GM12874 (cell line): ENCODE measurements at regions not wholly inside any gene's neighbourhood (a gene's known extent, or its start where the extent isn't known, plus 50 kb on each side); places are given as distances from the start of the nearest gene placed in this dataset.

Source experiments
- TF ChIP-seq, protein P1 (sequence below): IDR thresholded peaks from 2 replicates; pipeline ENCODE4 v1.5.1; 2011; ENCODE audit warnings: low read depth, mild to moderate bottlenecking, control low read depth, low read length, moderate library complexity; ENCODE audit not compliant: insufficient read depth

DNA sequence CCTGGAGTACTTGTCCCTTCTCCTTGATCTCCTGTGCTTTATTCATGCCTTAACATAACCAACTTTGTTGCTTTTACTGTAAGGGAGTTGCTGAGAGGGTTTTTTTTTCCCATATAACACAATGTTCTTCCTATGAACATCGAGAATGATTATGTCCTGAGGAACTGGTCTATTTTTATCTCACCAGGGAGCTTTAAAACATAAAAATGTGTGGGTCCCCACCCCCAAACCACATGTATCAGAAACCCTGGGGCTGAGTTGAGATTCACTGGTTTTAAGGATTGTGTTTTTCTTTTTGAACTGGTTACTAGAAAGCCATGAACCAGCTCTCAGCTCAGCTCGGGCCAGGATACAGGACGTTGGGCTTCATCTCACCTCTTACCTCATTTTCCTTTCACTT, 118.5 kb upstream of the JAG1 start:
- TF ChIP-seq, protein P1, sequence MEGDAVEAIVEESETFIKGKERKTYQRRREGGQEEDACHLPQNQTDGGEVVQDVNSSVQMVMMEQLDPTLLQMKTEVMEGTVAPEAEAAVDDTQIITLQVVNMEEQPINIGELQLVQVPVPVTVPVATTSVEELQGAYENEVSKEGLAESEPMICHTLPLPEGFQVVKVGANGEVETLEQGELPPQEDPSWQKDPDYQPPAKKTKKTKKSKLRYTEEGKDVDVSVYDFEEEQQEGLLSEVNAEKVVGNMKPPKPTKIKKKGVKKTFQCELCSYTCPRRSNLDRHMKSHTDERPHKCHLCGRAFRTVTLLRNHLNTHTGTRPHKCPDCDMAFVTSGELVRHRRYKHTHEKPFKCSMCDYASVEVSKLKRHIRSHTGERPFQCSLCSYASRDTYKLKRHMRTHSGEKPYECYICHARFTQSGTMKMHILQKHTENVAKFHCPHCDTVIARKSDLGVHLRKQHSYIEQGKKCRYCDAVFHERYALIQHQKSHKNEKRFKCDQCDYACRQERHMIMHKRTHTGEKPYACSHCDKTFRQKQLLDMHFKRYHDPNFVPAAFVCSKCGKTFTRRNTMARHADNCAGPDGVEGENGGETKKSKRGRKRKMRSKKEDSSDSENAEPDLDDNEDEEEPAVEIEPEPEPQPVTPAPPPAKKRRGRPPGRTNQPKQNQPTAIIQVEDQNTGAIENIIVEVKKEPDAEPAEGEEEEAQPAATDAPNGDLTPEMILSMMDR = no peak

DNA sequence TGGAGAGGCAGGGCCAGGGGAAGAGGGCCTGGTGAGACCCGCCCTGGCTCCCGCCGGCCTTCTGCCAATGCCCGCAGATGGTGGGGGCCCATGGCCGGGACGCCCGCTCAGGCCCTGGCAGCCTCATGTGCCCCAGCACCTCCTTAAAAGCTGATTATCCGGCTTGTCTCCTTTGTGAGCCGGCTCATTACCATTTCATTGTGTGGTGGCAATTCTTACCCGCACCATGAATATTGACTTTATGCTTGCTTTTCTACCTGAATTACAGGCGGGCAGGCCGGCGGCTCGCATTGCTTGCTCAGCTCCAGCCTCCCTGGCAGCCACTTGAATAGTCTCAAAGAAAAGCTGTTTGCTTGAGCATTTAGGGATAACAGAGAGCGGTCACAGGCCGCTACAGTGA, 120.0 kb upstream of the JAG1 start:
- TF ChIP-seq, protein P1 = no peak

DNA sequence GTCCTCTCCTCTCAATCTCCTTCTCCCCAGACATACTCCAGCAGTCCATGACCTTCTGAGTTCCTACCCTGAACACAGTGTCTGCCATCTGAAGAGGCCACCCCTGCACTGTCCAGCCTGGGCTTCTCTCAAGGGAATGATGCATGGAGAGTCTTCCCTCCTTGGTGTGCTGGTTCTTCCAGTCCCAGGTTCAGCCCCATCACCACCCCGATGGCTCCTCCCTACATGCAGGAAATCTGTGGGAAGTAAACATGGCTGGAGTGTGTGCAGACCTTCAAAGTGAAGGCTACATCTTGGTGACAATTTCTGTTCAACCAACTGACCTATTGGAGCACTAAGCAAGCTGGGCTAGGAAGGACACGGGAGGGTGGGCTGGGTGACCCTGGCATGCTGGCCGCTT, 121.0 kb upstream of the JAG1 start:
- TF ChIP-seq, protein P1 = no peak

DNA sequence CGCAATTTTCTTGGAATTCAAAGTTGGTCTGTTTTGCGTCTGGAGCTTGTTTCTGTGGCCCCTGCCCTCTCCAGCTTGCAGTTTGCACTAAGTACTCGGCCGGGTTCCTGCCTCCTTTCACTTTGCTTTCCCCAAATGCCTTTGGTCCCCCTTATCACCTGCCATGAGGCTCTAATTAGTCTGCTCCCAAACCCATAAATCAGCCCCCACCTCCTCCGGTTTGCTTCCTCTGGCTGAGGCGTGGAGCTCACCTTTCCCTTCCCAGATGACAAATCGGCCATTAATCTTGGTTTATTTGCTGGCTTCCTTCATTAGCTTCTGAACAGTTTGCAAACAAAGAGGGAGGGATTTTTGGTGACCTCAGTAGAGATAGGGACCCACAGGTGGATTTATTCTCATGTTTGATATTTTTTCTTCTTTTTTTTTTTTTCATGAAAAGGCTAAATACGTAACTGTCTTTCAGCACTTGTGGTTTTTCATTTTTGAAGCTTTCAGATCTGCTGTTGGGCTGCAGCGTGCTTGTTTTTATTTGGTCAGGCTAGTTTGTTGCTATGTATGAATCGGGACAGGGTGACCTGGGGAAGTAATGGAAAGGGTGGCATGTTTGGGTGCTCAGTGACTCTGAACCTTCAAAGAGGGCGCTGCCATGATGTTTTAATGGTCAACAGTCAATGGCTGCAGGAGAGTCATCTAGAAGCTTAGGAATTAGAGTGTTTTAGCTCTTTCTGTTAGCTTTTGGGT, 121.7 kb upstream of the JAG1 start:
- TF ChIP-seq, protein P1 = no peak

DNA sequence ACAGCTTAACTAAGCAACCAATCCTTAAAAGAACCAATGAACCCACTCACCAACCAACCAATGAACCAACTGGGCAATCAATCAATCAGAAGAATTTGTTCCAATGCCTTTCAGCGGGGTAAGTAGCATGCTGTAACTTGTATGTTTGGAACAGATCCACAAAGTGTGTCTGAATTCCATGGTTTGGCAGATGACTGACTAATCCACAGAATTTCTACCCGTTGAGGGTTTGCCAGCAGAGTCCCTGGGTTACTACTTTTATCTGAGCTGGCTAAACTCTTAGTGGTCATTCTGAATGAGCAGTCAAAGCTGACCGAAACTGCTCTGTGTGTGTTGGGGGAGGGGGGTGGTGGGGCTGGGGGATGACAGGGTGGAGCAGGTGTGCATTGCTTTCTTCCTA, 125.0 kb upstream of the JAG1 start:
- TF ChIP-seq, protein P1 = no peak

DNA sequence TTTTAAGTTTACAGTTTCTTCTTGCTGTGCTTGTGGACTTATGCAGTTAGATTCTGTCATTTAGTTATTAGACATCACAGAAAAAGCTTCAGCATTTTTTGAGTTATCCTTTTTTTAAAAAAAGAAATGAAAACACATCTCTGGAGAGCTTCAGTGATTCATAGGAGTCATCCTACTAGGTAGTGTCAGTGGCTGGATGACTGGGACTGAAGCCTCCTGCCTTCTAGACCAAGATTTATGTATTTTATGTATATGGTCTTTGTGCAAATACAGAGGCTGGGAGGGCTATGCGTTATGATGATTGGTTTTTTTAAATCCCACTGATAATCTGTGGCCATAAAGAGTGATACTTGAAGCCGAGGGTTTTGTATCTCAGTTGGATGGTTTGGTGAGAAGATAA, 125.9 kb upstream of the JAG1 start:
- TF ChIP-seq, protein P1 = no peak

DNA sequence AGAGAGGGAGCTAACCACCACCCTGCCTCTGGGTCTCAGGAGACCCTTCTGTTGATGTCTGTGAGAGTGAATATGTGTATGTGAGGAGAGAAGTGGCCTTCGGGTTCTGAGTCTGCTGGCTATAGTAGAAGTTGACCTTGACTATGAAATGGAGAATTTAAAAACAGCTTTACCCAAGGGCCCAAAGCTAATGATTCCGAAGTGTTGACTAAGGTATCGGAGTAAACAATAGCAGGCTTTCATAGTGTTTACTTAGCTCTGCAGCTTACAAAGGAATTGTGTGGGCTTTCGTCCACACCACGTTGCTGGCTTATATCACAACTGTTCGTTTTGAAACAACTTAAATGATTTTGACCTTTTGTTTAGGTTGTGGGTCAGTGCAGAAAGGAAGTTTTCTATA, 126.5 kb upstream of the JAG1 start:
- TF ChIP-seq, protein P1 = no peak
